Activated T-helper 2 cell treated with anti-CD3 and anti-CD28 coated beads, Interferon-gamma antibody, Interleukin-2, Interleukin-4, amounts not matched to agents 10 μg/mL and 5 μg/mL and 100 μg/mL, durations not matched to agents 14 hours and 24 hours and 36 hours (primary cell): ENCODE measurements at regions not wholly inside any gene's neighbourhood (a gene's known extent, or its start where the extent isn't known, plus 50 kb on each side); places are given as distances from the start of the nearest gene placed in this dataset.

Experiments used
- DNase-seq: peaks from one replicate; pipeline ENCODE4 v3.0.0; 2021; ENCODE audit warnings: low spot score
- H3K27ac Mint-ChIP-seq: one replicate; pipeline ENCODE4 v1.8.0; 2021; ENCODE audit warnings: mixed read lengths
- H3K27me3 Mint-ChIP-seq: one replicate; pipeline ENCODE4 v1.8.0; 2021; ENCODE audit warnings: low read depth, mixed read lengths
- H3K36me3 Mint-ChIP-seq: one replicate; pipeline ENCODE4 v1.8.0; 2021; ENCODE audit warnings: low read depth, mixed read lengths
- H3K4me1 Mint-ChIP-seq: one replicate; pipeline ENCODE4 v1.8.0; 2021; ENCODE audit warnings: low read depth, mixed read lengths
- H3K4me3 Mint-ChIP-seq: one replicate; pipeline ENCODE4 v1.8.0; 2021; ENCODE audit warnings: low read depth, mild to moderate bottlenecking, moderate library complexity, mixed read lengths
- H3K9me3 Mint-ChIP-seq: one replicate; pipeline ENCODE4 v1.8.0; 2021; ENCODE audit warnings: mixed read lengths
- intact Hi-C: fragments of 100-400 bp; cut with micrococcal nuclease; formaldehyde crosslinking; loops from one replicate; pipeline ENCODE4 v1.15.1; 2023

- no peak for DNase-seq
- Mint-ChIP-seq H3K27ac (no peak overlapping the region), H3K4me1 (no peaks in the 10 kb centered on the region), H3K9me3 (no peaks in the 10 kb centered on the region), H3K36me3 (no peaks in the 10 kb centered on the region), H3K4me3 (no peak overlapping the region), H3K27me3 (peaks cover 17% of the 10 kb centered on the region)
- intact Hi-C loops, result no loop called here
These were observed 120.8 kb downstream of the CTTN start for GRCh38 chr11:70519117-70519516.

- no peaks in the 10 kb centered on the region for H3K9me3 Mint-ChIP-seq
- no peak overlapping the region for H3K4me3 Mint-ChIP-seq
- DNase-seq, result no peak
- intact Hi-C loops, result no loop called here
- peaks cover 15% of the 10 kb centered on the region for H3K27me3 Mint-ChIP-seq
- H3K36me3 Mint-ChIP-seq, result no peaks in the 10 kb centered on the region
- H3K4me1 Mint-ChIP-seq, result no peaks in the 10 kb centered on the region
- H3K27ac Mint-ChIP-seq, result no peak overlapping the region
These were observed 123.4 kb downstream of the CTTN start for GRCh38 chr11:70521475-70522308.

- peaks cover 15% of the 10 kb centered on the region for H3K27me3 Mint-ChIP-seq
- no peak overlapping the region for H3K27ac Mint-ChIP-seq
- H3K9me3 Mint-ChIP-seq, result no peaks in the 10 kb centered on the region
- no peaks in the 10 kb centered on the region for H3K4me1 Mint-ChIP-seq
- DNase-seq, result no peak
- H3K4me3 Mint-ChIP-seq, result no peak overlapping the region
- intact Hi-C loops, result no loop called here
- no peaks in the 10 kb centered on the region for H3K36me3 Mint-ChIP-seq
These were observed 123.9 kb downstream of the CTTN start for GRCh38 chr11:70522309-70522592.

- intact Hi-C loops, result no loop called here
- peaks cover 15% of the 10 kb centered on the region for H3K27me3 Mint-ChIP-seq
- no peaks in the 10 kb centered on the region for H3K36me3 Mint-ChIP-seq
- H3K27ac Mint-ChIP-seq, result no peak overlapping the region
- no peak overlapping the region for H3K4me3 Mint-ChIP-seq
- H3K4me1 Mint-ChIP-seq, result no peaks in the 10 kb centered on the region
- no peak for DNase-seq
- no peaks in the 10 kb centered on the region for H3K9me3 Mint-ChIP-seq
These were observed 124.4 kb downstream of the CTTN start for GRCh38 chr11:70522593-70523311.

GRCh38 chr11:70523384-70524095, 125.2 kb downstream of the CTTN start:
- H3K27ac Mint-ChIP-seq, result no peak overlapping the region
- no peak overlapping the region for H3K4me3 Mint-ChIP-seq
- no peaks in the 10 kb centered on the region for H3K9me3 Mint-ChIP-seq
- H3K36me3 Mint-ChIP-seq, result no peaks in the 10 kb centered on the region
- DNase-seq, result no peak
- H3K4me1 Mint-ChIP-seq, result no peaks in the 10 kb centered on the region
- H3K27me3 Mint-ChIP-seq, result peaks cover 15% of the 10 kb centered on the region
- intact Hi-C loops, result no loop called here

- H3K27me3 Mint-ChIP-seq, result peaks cover 15% of the 10 kb centered on the region
- no peak overlapping the region for H3K27ac Mint-ChIP-seq
- no peak for DNase-seq
- no peaks in the 10 kb centered on the region for H3K4me1 Mint-ChIP-seq
- H3K9me3 Mint-ChIP-seq, result no peaks in the 10 kb centered on the region
- intact Hi-C loops, result no loop called here
- no peak overlapping the region for H3K4me3 Mint-ChIP-seq
- no peaks in the 10 kb centered on the region for H3K36me3 Mint-ChIP-seq
These were observed 126.0 kb downstream of the CTTN start for GRCh38 chr11:70524096-70524922.

GRCh38 chr11:70525006-70525405, 126.7 kb downstream of the CTTN start:
- peaks cover 15% of the 10 kb centered on the region for H3K27me3 Mint-ChIP-seq
- no peak overlapping the region for H3K27ac Mint-ChIP-seq
- DNase-seq, result no peak
- H3K4me3 Mint-ChIP-seq, result no peak overlapping the region
- intact Hi-C loops, result no loop called here
- no peaks in the 10 kb centered on the region for H3K4me1 Mint-ChIP-seq
- no peaks in the 10 kb centered on the region for H3K36me3 Mint-ChIP-seq
- peaks cover 5% of the 10 kb centered on the region for H3K9me3 Mint-ChIP-seq

- Mint-ChIP-seq H3K36me3 (no peaks in the 10 kb centered on the region), H3K4me1 (no peaks in the 10 kb centered on the region), H3K27ac (no peak overlapping the region), H3K4me3 (no peak overlapping the region), H3K9me3 (peaks cover 5% of the 10 kb centered on the region), H3K27me3 (peaks cover 14% of the 10 kb centered on the region)
- no peak for DNase-seq
- intact Hi-C loops, result no loop called here
These were observed 127.1 kb downstream of the CTTN start for GRCh38 chr11:70525466-70525865.

- intact Hi-C loops, result no loop called here
- Mint-ChIP-seq H3K27me3 (peaks cover 8% of the 10 kb centered on the region), H3K9me3 (peaks cover 5% of the 10 kb centered on the region), H3K4me3 (no peak overlapping the region), H3K27ac (no peak overlapping the region), H3K4me1 (no peaks in the 10 kb centered on the region), H3K36me3 (no peaks in the 10 kb centered on the region)
- DNase-seq, result no peak
These were observed 128.1 kb downstream of the CTTN start for GRCh38 chr11:70526116-70527045.

GRCh38 chr11:70527046-70527395, 128.7 kb downstream of the CTTN start:
- Mint-ChIP-seq H3K4me3 (no peak overlapping the region), H3K27me3 (peaks cover 5% of the 10 kb centered on the region), H3K36me3 (no peaks in the 10 kb centered on the region), H3K9me3 (peaks cover 5% of the 10 kb centered on the region), H3K27ac (no peak overlapping the region), H3K4me1 (no peaks in the 10 kb centered on the region)
- no peak for DNase-seq
- intact Hi-C loops, result no loop called here

- no peak for DNase-seq
- Mint-ChIP-seq H3K36me3 (no peaks in the 10 kb centered on the region), H3K4me3 (no peak overlapping the region), H3K27me3 (peaks cover 4% of the 10 kb centered on the region), H3K27ac (no peak overlapping the region), H3K4me1 (no peaks in the 10 kb centered on the region), H3K9me3 (peaks cover 5% of the 10 kb centered on the region)
- intact Hi-C loops, result no loop called here
These were observed 129.2 kb downstream of the CTTN start for GRCh38 chr11:70527429-70528045.
